Heart right ventricle (tissue), 16 donors: ENCODE measurements at regions not wholly inside any gene's neighbourhood (a gene's known extent, or its start where the extent isn't known, plus 50 kb on each side); places are given as distances from the start of the nearest gene placed in this dataset.

Experiments
- ATAC-seq, 8 donors: fragments of 200-7000 bp; cut with Tn5 transposase; one replicate each; pipeline ENCODE4 v1.9.1; 2020; ENCODE audit warnings: mild to moderate bottlenecking in 8 of 8, moderate library complexity in 8 of 8, moderate number of reproducible peaks in 1 of 8
- DNase-seq, 2 donors: peaks; one replicate each; pipeline ENCODE4 v3.0.0-alpha.2; 2020
- H3K27ac ChIP-seq, 10 donors: fragments of 200-600 bp; sonication (generic) in 2 of 10; one replicate each; pipeline versions ENCODE4 v1.5.0 to v1.8.0; 2020 to 2022; ENCODE audit warnings: mild to moderate bottlenecking in 3 of 10
- H3K27me3 ChIP-seq, 7 donors: fragments of 200-600 bp; one replicate each; pipeline ENCODE4 v1.8.0; 2021 to 2022; ENCODE audit warnings: mild to moderate bottlenecking in 2 of 7
- H3K36me3 ChIP-seq, 9 donors: fragments of 200-600 bp; sonication (generic) in 1 of 9; one replicate each; pipeline versions ENCODE4 v1.5.0 to v1.8.0; 2020 to 2022; ENCODE audit warnings: mild to moderate bottlenecking in 2 of 9
- H3K4me1 ChIP-seq, 9 donors: fragments of 200-600 bp; sonication (generic) in 1 of 9; one replicate each; pipeline versions ENCODE4 v1.5.0 to v1.8.0; 2020 to 2022; ENCODE audit warnings: mild to moderate bottlenecking in 4 of 9
- H3K4me3 ChIP-seq, 10 donors: fragments of 200-600 bp; sonication (generic) in 2 of 10; one replicate each; pipeline versions ENCODE4 v1.5.0 to v1.8.0; 2020 to 2022; ENCODE audit warnings: mild to moderate bottlenecking in 7 of 10, moderate library complexity in 2 of 10
- H3K9me3 ChIP-seq, 11 donors: fragments of 200-600 bp in 10 of 11; sonication (generic) in 2 of 11; one replicate each; pipeline versions ENCODE4 v1.5.0 to v1.8.0; 2013 to 2022; ENCODE audit warnings: mild to moderate bottlenecking in 2 of 11, control low read depth in 1 of 11, moderate library complexity in 1 of 11
- WGBS, 2 donors: extraction: QIAGEN DNeasy Blood & Tissue Kit; methylation state at CpG; one replicate each; pipeline ENCODE4 v1.1.7; 2013; ENCODE audit warnings: inconsistent platforms in 1 of 2; 5-methylcytosine and 5-hydroxymethylcytosine counted together
- intact Hi-C, 10 donors: fragments of 100-400 bp; cut with DNase I; formaldehyde crosslinking; loops; one replicate each; pipeline versions ENCODE4 v1.11.1 to v1.14.2; 2022
- TF ChIP-seq, protein P1 (sequence below), 9 donors: fragments of 200-600 bp; sonication (generic) in 2 of 9; IDR thresholded peaks; one replicate each; pipeline versions ENCODE4 v1.5.0 to v1.8.0; 2021 to 2022; ENCODE audit warnings: antibody characterized with exemption in 9 of 9, mild to moderate bottlenecking in 5 of 9, moderate library complexity in 1 of 9
- donor health status: Arrhythmogenic right ventricular cardiomyopathy.
- donor health status: ischemic (EF 13 %, LVEDD 7.1; RV severe dilation, severe dysfunction).
- donor health status: healthy with polysubstance abuse.
- donor health status: DM: no; HTN: yes; CAD: no.
- donor health status: DM: no; HTN: no; CAD: no.
- donor health status: ischemic (EF 25% LVEDD 6.9; RV normal size, moderate dysfunction).
- donor health status: ischemic (EF 25% LVEDD 5.7; RV mildly dilated, moderate dysfunction).
- donor health status: healthy.
- donor health status: DM: yes; HTN: yes; CAD: no.
- donor health status: Ischemic cardiomyopathy.
- donor health status: ischemic (EF 35%, LVEDD 5.7; RV mildly dilated, moderate dysfunction).
- donor health status: nonischemic (EF 11% LVEDD 7.7; RV severe dilation, severe dysfunction).
- donor health status: DM: yes; HTN: yes; CAD: no.
- donor health status: PGD.
- donor health status: ischemic (EF 29% LVEDD 5.4; RV normal size, mild dysfunction).
- donor health status: nonischemic (EF 23%, LVEDD 6.1; RV moderate dilation, normal function).

DNA sequence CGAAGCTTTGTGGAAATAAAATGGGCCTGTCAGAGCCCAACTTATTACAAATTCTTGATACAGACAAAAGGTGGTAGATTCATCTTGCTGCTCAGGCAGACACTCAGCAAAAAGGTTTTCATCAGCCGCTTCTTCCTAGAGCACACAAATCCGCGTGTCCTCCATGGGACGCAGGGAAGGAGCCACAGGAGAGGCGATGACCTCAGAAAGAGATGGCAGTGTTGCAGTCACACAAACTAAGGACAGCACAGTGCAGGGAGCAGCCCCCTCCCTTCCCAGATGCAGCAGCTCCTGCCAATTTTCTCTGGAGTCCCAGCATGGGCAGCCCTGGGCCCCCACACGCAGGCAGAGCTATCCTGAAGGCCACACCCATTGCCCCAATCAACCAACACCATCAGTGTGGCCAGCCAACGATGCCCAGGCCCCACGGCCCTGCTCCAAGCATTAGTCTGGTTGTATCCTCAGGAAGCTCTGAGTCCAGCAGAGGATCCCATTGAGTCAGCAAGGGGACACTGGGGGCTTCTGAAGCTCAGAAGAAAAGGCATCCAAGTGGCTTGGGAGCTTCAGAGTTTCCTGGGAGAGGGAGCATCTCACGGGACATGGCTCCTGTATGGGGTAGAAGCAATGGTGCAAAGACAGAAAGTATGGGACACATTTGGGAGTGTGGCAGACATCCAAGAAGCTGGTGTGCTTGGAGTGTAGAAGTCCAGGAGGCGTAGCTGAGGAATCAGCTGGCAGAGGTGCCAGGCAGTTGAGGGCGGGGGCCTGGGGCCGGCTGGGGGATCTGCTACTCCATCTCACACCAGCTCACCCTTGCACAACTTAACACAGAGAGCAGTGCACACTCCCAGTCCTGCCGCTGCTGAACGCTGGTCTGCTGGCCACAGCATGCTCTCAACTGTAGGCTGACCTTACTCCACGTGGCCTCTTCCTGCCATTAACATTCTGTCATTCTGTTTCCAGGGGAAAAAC lies 142.1 kb upstream of the CST7 start:
- peaks cover 0 to 23% (median 13%) of the 10 kb centered on the region in 7 donors for H3K27me3 ChIP-seq
- no peaks in the 10 kb centered on the region for H3K4me1 ChIP-seq
- no peaks in the 10 kb centered on the region for H3K36me3 ChIP-seq
- 74 to 77% methylated on average over 16 of the region's 16 CpGs for WGBS, 2 donors
- DNase-seq: no peak
- TF ChIP-seq, protein P1, sequence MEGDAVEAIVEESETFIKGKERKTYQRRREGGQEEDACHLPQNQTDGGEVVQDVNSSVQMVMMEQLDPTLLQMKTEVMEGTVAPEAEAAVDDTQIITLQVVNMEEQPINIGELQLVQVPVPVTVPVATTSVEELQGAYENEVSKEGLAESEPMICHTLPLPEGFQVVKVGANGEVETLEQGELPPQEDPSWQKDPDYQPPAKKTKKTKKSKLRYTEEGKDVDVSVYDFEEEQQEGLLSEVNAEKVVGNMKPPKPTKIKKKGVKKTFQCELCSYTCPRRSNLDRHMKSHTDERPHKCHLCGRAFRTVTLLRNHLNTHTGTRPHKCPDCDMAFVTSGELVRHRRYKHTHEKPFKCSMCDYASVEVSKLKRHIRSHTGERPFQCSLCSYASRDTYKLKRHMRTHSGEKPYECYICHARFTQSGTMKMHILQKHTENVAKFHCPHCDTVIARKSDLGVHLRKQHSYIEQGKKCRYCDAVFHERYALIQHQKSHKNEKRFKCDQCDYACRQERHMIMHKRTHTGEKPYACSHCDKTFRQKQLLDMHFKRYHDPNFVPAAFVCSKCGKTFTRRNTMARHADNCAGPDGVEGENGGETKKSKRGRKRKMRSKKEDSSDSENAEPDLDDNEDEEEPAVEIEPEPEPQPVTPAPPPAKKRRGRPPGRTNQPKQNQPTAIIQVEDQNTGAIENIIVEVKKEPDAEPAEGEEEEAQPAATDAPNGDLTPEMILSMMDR (IDR thresholded peaks at IDR 0.05): no peak
- intact Hi-C loops: loop anchor here in 1 of 10 donors (10.0 kb wide), 1 partner anchor 62 kb away; no protein-coding TSS in a partner anchor
- ATAC-seq: no peak
- no peak overlapping the region for H3K4me3 ChIP-seq
- no peaks in the 10 kb centered on the region for H3K9me3 ChIP-seq
- no peak overlapping the region for H3K27ac ChIP-seq

DNA sequence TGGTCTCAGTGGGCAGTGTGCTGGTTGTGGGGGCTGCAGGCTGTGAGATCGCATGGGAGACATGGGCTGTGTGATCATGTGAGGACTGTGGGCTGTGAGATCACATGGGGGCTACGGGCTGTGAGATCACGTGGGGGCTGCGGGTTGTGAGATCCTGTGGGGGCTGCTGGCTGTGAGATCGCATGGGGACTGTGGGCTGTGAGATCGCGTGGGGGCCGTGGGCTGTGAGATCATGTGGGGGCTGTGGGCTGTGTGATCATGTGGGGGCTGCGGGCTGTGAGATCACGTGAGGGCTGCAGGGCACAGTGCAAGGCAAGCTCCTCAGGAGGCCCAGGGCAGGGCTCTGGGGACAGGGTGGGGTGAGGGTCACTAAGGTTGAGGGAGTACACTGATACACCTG lies 140.5 kb upstream of the CST7 start:
- intact Hi-C loops: loop anchor here in 1 of 10 donors (10.0 kb wide), 1 partner anchor 64 kb away; no protein-coding TSS in a partner anchor
- DNase-seq (no peak), ATAC-seq (no peak)
- Histone ChIP-seq H3K27me3 (peaks cover 0 to 17% (median 13%) of the 10 kb centered on the region in 7 donors), H3K4me1 (no peaks in the 10 kb centered on the region), H3K27ac (no peak overlapping the region), H3K4me3 (no peak overlapping the region), H3K9me3 (no peaks in the 10 kb centered on the region), H3K36me3 (no peaks in the 10 kb centered on the region)
- WGBS, 2 donors: 67 to 71% methylated on average over 10 of the region's 10 CpGs
- TF ChIP-seq, protein P1 (IDR thresholded peaks at IDR 0.05): no peak

DNA sequence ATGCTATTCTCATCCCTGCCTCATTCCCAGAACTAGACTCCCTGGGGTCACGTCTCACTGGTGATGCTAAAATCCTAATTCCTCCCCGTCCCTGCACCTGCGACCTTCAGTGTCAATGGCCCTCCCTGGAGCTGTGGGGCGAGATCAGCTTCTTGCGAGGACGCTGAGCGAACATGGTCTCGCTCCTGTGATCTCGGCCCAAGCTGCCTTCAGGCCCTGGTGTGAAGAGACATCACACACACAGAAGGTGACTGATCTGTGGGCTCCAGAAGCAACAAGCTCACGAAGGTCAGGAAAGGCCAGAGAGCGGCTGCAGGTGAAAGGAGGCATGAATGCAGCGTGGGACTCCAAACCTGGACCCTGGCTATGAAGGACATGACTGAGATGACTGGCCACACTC lies 139.5 kb upstream of the CST7 start:
- no peaks in the 10 kb centered on the region for H3K36me3 ChIP-seq
- DNase-seq (no peak), ATAC-seq (no peak)
- WGBS, 2 donors: 84% methylated on average over 12 of the region's 12 CpGs
- no peak overlapping the region for H3K27ac ChIP-seq
- H3K9me3 ChIP-seq: no peaks in the 10 kb centered on the region
- no peak overlapping the region for H3K4me3 ChIP-seq
- TF ChIP-seq, protein P1 (IDR thresholded peaks at IDR 0.05): no peak
- H3K4me1 ChIP-seq: no peaks in the 10 kb centered on the region
- H3K27me3 ChIP-seq: peaks cover 0 to 17% (median 13%) of the 10 kb centered on the region in 7 donors
- intact Hi-C loops: loop anchor here in 1 of 10 donors (10.0 kb wide), 2 partner anchors 65 kb away; no protein-coding TSS in a partner anchor

DNA sequence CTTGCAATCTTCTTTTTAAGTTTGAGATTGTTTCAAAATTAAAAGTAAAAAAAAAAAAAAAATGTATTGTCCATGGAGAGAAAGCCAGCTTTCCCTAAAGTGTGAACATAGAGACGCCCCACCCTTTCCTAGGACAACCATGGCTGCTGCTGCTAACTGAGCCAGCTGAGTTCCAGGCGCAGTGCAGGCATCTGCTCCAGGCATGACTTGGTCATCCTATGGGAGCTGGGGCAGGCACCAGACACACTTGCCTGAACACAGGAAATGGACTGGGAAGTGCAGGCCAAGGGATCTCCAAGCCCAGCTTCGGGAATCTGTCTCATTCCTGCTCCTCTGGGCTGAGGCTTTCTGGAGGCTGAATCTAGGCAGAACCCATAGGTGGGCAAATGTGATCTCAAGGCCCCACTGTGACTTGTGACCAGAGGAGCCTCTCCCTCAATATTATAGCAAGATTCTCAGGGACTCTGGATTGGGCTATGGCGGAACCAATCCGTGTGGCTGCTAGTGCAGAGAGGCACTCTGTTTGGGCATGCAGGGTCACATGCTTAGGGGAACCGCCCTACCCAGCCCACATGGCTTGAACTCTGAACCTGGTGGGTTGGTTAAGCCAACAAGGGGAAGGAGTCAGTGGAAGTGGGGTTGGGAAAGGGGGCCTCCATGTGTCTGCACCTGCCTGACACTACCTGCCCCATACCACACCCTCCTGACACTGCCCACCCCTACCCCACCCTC lies 138.2 kb upstream of the CST7 start:
- intact Hi-C loops: loop anchor here in 1 of 10 donors (10.0 kb wide), 1 partner anchor 64 kb away; no protein-coding TSS in a partner anchor
- Histone ChIP-seq H3K36me3 (no peaks in the 10 kb centered on the region), H3K9me3 (no peaks in the 10 kb centered on the region), H3K27ac (no peak overlapping the region), H3K4me1 (no peaks in the 10 kb centered on the region), H3K27me3 (peaks cover 0 to 17% (median 16%) of the 10 kb centered on the region in 7 donors), H3K4me3 (no peak overlapping the region)
- ATAC-seq (no peak), DNase-seq (no peak)
- TF ChIP-seq, protein P1 (IDR thresholded peaks at IDR 0.05): no peak
- WGBS, 2 donors: 78% methylated on average over 6 of the region's 6 CpGs
